GM12878 (cell line): ENCODE measurements at regions not wholly inside any gene's neighbourhood (a gene's known extent, or its start where the extent isn't known, plus 50 kb on each side); places are given as distances from the start of the nearest gene placed in this dataset.

ENCODE experiments used
- CREM ChIP-seq: IDR thresholded peaks from 2 replicates; pipeline ENCODE4 v1.6.1; 2014; ENCODE audit warnings: antibody characterized with exemption, low read depth
- EP300 ChIP-seq, 2 experiments: fragments of 150-350 bp in 1 of 2; IDR thresholded peaks; 2 replicates each; pipeline ENCODE4 v1.6.1; 2011 to 2012; ENCODE audit warnings: low read depth in 2 of 2, low read length in 2 of 2, borderline replicate concordance in 1 of 2, improper control_type of control experiment in 1 of 2, inconsistent platforms in 1 of 2; ENCODE audit not compliant: control insufficient read depth in 1 of 2
- ETV6 ChIP-seq, 2 experiments: fragments of 450-650 bp in 1 of 2; IDR thresholded peaks in 1 of 2; conservative IDR thresholded peaks in 1 of 2; 2 replicates each; pipeline ENCODE4 v1.6.1; 2014; ENCODE audit warnings: antibody characterized with exemption in 1 of 2, borderline replicate concordance in 1 of 2, low read depth in 1 of 2, mild to moderate bottlenecking in 1 of 2, moderate library complexity in 1 of 2
- HDAC6 ChIP-seq: fragments of 200-600 bp; sonication (generic); IDR thresholded peaks from one replicate; pipeline ENCODE4 v1.8.0; 2017; ENCODE audit warnings: antibody characterized with exemption; ENCODE audit not compliant: unreplicated experiment
- IRF4 ChIP-seq: IDR thresholded peaks from 2 replicates; pipeline ENCODE4 v1.6.1; 2011; ENCODE audit warnings: low read depth, low read length
- KLF5 ChIP-seq: fragments of 450-650 bp; IDR thresholded peaks from 2 replicates; pipeline ENCODE4 v1.6.1; 2014; ENCODE audit warnings: mild to moderate bottlenecking; ENCODE audit not compliant: partially characterized antibody
- NBN ChIP-seq: fragments of 450-650 bp; IDR thresholded peaks from 2 replicates; pipeline ENCODE4 v1.6.1; 2016
- PAX5 ChIP-seq: IDR thresholded peaks from 2 replicates; pipeline ENCODE4 v1.6.1; 2011; ENCODE audit warnings: low read depth, low read length, borderline replicate concordance
- PRDM15 ChIP-seq: fragments of 450-650 bp; formaldehyde crosslinking; IDR thresholded peaks from 2 replicates; pipeline ENCODE4 v1.4.0; 2020; ENCODE audit warnings: mild to moderate bottlenecking, moderate library complexity
- SP1 ChIP-seq: IDR thresholded peaks from one replicate; pipeline ENCODE4 v1.6.1; 2011; ENCODE audit warnings: low read depth, low read length
- TCF12 ChIP-seq: IDR thresholded peaks from 2 replicates; pipeline ENCODE4 v1.6.1; 2011; ENCODE audit warnings: low read depth, mild to moderate bottlenecking, low read length
- ZZZ3 ChIP-seq: IDR thresholded peaks from 2 replicates; pipeline ENCODE4 v1.6.1; 2011; ENCODE audit warnings: low read depth; ENCODE audit not compliant: control insufficient read depth, insufficient read length
- TF ChIP-seq, protein P1 (sequence below): fragments of 450-650 bp; IDR thresholded peaks from 2 replicates; pipeline ENCODE4 v1.6.1; 2017; ENCODE audit warnings: mild to moderate bottlenecking
- TF ChIP-seq, protein P2 (sequence below): fragments of 450-650 bp; IDR thresholded peaks from 2 replicates; pipeline ENCODE4 v1.6.1; 2017; ENCODE audit warnings: antibody characterized with exemption, mild to moderate bottlenecking, moderate library complexity

GRCh38 chr16:5463820-5464219 lies 366.2 kb upstream of the EEF2KMT start (continued):
- TF ChIP-seq ETV6 (conservative IDR thresholded peaks at IDR 0.05 in 1 of 2, IDR thresholded peaks at IDR 0.05 in 1 of 2; ENCODE audit: borderline replicate concordance in 1 of 2, low read depth in 1 of 2): no peak
- no peak for TF ChIP-seq PRDM15
- TF ChIP-seq SP1: no peak
- TF ChIP-seq IRF4: no peak
- no peak for TF ChIP-seq ZZZ3
- TF ChIP-seq TCF12: no peak
- no peak for TF ChIP-seq HDAC6
- no peak for TF ChIP-seq NBN
- no peak for TF ChIP-seq KLF5
- no peak for TF ChIP-seq EP300 (IDR thresholded peaks at IDR 0.05; ENCODE audit: borderline replicate concordance in 1 of 2, control insufficient read depth in 1 of 2, low read depth in 2 of 2, low read length in 2 of 2)
- TF ChIP-seq PAX5: no peak
- no peak for TF ChIP-seq CREM
- TF ChIP-seq, protein P1, sequence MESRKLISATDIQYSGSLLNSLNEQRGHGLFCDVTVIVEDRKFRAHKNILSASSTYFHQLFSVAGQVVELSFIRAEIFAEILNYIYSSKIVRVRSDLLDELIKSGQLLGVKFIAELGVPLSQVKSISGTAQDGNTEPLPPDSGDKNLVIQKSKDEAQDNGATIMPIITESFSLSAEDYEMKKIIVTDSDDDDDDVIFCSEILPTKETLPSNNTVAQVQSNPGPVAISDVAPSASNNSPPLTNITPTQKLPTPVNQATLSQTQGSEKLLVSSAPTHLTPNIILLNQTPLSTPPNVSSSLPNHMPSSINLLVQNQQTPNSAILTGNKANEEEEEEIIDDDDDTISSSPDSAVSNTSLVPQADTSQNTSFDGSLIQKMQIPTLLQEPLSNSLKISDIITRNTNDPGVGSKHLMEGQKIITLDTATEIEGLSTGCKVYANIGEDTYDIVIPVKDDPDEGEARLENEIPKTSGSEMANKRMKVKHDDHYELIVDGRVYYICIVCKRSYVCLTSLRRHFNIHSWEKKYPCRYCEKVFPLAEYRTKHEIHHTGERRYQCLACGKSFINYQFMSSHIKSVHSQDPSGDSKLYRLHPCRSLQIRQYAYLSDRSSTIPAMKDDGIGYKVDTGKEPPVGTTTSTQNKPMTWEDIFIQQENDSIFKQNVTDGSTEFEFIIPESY: no peak
- TF ChIP-seq, protein P2, sequence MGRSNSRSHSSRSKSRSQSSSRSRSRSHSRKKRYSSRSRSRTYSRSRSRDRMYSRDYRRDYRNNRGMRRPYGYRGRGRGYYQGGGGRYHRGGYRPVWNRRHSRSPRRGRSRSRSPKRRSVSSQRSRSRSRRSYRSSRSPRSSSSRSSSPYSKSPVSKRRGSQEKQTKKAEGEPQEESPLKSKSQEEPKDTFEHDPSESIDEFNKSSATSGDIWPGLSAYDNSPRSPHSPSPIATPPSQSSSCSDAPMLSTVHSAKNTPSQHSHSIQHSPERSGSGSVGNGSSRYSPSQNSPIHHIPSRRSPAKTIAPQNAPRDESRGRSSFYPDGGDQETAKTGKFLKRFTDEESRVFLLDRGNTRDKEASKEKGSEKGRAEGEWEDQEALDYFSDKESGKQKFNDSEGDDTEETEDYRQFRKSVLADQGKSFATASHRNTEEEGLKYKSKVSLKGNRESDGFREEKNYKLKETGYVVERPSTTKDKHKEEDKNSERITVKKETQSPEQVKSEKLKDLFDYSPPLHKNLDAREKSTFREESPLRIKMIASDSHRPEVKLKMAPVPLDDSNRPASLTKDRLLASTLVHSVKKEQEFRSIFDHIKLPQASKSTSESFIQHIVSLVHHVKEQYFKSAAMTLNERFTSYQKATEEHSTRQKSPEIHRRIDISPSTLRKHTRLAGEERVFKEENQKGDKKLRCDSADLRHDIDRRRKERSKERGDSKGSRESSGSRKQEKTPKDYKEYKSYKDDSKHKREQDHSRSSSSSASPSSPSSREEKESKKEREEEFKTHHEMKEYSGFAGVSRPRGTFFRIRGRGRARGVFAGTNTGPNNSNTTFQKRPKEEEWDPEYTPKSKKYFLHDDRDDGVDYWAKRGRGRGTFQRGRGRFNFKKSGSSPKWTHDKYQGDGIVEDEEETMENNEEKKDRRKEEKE: no peak
